MM.1S (cell line): ENCODE measurements at regions not wholly inside any gene's neighbourhood (a gene's known extent, or its start where the extent isn't known, plus 50 kb on each side); places are given as distances from the start of the nearest gene placed in this dataset.

ENCODE experiments used
- DNase-seq: peaks from one replicate; pipeline ENCODE4 v3.0.0-alpha.2; 2015
- H2AFZ ChIP-seq: fragments of 300-600 bp; sonication (generic); 2 replicates; pipeline ENCODE4 v1.6.0; 2016; ENCODE audit warnings: antibody characterized with exemption, low read length
- H3F3A ChIP-seq: fragments of 300-600 bp; sonication (generic); 2 replicates; pipeline ENCODE4 v1.6.1; 2016; ENCODE audit warnings: mild to moderate bottlenecking, antibody characterized with exemption, low read length, moderate library complexity, mixed read lengths; ENCODE audit not compliant: insufficient read depth
- H3K27ac ChIP-seq: fragments of 300-600 bp; sonication (generic); 2 replicates; pipeline ENCODE4 v1.5.1; 2016; ENCODE audit warnings: mild to moderate bottlenecking, low read length
- H3K27me3 ChIP-seq: fragments of 300-600 bp; sonication (generic); replicated peaks from 2 replicates; pipeline ENCODE4 v1.6.0; 2016; ENCODE audit warnings: low read length; ENCODE audit not compliant: insufficient read depth
- H3K36me3 ChIP-seq: fragments of 300-600 bp; sonication (generic); replicated peaks from 2 replicates; pipeline ENCODE4 v1.6.1; 2016; ENCODE audit warnings: mild to moderate bottlenecking, low read length, mixed read lengths; ENCODE audit not compliant: insufficient read depth
- H3K4me1 ChIP-seq: fragments of 300-600 bp; sonication (generic); 2 replicates; pipeline ENCODE4 v1.6.1; 2016; ENCODE audit warnings: low read length, mixed read lengths
- H3K4me2 ChIP-seq: fragments of 300-600 bp; sonication (generic); 2 replicates; pipeline ENCODE4 v1.6.0; 2016; ENCODE audit warnings: low read depth, low read length
- H3K4me3 ChIP-seq: fragments of 300-600 bp; sonication (generic); 2 replicates; pipeline ENCODE4 v1.5.1; 2016; ENCODE audit warnings: low read length, mixed read lengths
- H3K79me2 ChIP-seq: fragments of 300-600 bp; sonication (generic); 2 replicates; pipeline ENCODE4 v1.6.1; 2016; ENCODE audit warnings: mixed run types, low read length, mixed read lengths
- H3K9ac ChIP-seq: fragments of 300-600 bp; sonication (generic); 2 replicates; pipeline ENCODE4 v1.6.1; 2016; ENCODE audit warnings: low read length, mixed read lengths
- H3K9me2 ChIP-seq: fragments of 300-600 bp; sonication (generic); replicated peaks from 2 replicates; pipeline ENCODE4 v1.6.1; 2016; ENCODE audit warnings: mild to moderate bottlenecking, low read length, mixed read lengths; ENCODE audit not compliant: insufficient read depth
- H3K9me3 ChIP-seq: fragments of 300-600 bp; sonication (generic); replicated peaks from 2 replicates; pipeline ENCODE4 v1.6.1; 2016; ENCODE audit warnings: mild to moderate bottlenecking, low read length, mixed read lengths; ENCODE audit not compliant: insufficient read depth
- H4K20me1 ChIP-seq: fragments of 300-600 bp; sonication (generic); 2 replicates; pipeline ENCODE4 v1.6.1; 2016; ENCODE audit warnings: mild to moderate bottlenecking, low read length, moderate library complexity, mixed read lengths; ENCODE audit not compliant: insufficient read depth
- CTCF ChIP-seq: fragments of 300-600 bp; sonication (generic); IDR thresholded peaks from 2 replicates; pipeline ENCODE4 v1.5.1; 2016; ENCODE audit warnings: antibody characterized with exemption, low read length, mixed read lengths
- EZH2 ChIP-seq: fragments of 300-600 bp; sonication (generic); optimal IDR thresholded peaks from 2 replicates; pipeline ENCODE3; 2017; ENCODE audit warnings: low read depth, mild to moderate bottlenecking, antibody characterized with exemption, low read length, mixed read lengths
- EZH2phosphoT487 ChIP-seq: fragments of 300-600 bp; sonication (generic); IDR thresholded peaks from 2 replicates; pipeline ENCODE4 v1.6.1; 2018; ENCODE audit warnings: antibody characterized with exemption, low read length

DNA sequence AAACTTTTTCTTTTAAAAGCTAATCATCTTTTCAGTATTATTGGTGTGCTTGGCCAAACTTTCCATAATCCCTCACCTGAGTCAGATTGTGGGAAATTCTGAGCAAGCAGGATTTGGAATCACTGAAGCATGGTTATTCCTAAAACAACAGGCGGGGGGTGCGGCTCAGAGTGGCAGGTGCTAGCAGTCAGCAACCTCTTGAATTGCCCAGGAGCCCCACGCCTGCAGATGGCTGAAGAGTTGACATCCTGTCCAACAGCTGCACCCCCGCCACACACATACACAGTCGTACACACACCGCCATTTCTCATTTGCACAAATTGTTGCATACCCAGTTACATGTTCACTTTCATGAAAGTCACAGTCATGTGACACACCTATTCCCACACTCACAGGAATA, 96.6 kb downstream of the LHX2 start:
- Histone ChIP-seq H3K27ac (no peak overlapping the region), H4K20me1 (no peaks in the 10 kb centered on the region), H3K9ac (no peak overlapping the region), H3K4me3 (no peak overlapping the region), H3K79me2 (no peaks in the 10 kb centered on the region), H2AFZ (no peak overlapping the region), H3K4me1 (no peaks in the 10 kb centered on the region), H3K36me3 (no peaks in the 10 kb centered on the region), H3K9me3 (no peaks in the 10 kb centered on the region), H3F3A (no peaks in the 10 kb centered on the region), H3K4me2 (no peak overlapping the region), H3K9me2 (no peaks in the 10 kb centered on the region), H3K27me3 (peaks cover 8% of the 10 kb centered on the region; the same call in 1 of the 2 replicates)
- TF ChIP-seq EZH2phosphoT487 (no peak), EZH2 (no peak), CTCF (no peak)
- no peak for DNase-seq

DNA sequence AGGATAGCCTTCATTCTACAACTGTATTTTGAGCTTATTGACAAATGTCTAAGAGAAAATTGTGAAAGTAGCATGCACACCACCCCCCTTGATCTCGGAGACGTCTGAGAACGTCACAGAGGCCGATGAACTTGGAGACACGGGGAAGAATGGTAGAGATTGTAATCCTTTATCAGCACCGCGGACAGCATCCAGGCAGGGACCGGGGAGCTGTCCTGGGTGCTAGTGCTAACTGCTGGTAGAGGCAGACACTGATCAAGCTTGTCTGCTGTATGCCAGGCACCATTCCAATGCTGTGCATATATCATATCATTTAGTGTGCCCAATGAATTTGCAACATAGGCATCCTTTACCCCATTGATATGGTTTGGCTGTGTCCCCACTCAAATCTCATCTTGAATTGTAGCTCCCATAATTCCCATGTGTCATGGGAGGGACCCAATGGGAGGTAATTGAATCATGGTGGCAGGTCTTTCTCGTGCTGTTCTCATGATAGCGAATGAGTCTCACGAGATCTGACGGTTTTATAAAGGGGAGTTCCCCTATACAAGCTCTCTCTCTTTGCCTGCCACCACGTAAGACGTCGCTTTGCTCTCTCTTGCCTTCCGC, 98.8 kb downstream of the LHX2 start:
- Histone ChIP-seq H4K20me1 (no peaks in the 10 kb centered on the region), H2AFZ (no peak overlapping the region), H3K4me1 (no peaks in the 10 kb centered on the region), H3K27ac (no peak overlapping the region), H3K27me3 (peaks cover 8% of the 10 kb centered on the region; the same call in 1 of the 2 replicates), H3K9me3 (no peaks in the 10 kb centered on the region), H3K79me2 (no peaks in the 10 kb centered on the region), H3K4me3 (no peak overlapping the region), H3F3A (no peaks in the 10 kb centered on the region), H3K36me3 (no peaks in the 10 kb centered on the region), H3K9me2 (no peaks in the 10 kb centered on the region), H3K4me2 (no peak overlapping the region), H3K9ac (no peak overlapping the region)
- TF ChIP-seq EZH2 (no peak), CTCF (no peak), EZH2phosphoT487 (no peak)
- DNase-seq: peak; percentile 70

DNA sequence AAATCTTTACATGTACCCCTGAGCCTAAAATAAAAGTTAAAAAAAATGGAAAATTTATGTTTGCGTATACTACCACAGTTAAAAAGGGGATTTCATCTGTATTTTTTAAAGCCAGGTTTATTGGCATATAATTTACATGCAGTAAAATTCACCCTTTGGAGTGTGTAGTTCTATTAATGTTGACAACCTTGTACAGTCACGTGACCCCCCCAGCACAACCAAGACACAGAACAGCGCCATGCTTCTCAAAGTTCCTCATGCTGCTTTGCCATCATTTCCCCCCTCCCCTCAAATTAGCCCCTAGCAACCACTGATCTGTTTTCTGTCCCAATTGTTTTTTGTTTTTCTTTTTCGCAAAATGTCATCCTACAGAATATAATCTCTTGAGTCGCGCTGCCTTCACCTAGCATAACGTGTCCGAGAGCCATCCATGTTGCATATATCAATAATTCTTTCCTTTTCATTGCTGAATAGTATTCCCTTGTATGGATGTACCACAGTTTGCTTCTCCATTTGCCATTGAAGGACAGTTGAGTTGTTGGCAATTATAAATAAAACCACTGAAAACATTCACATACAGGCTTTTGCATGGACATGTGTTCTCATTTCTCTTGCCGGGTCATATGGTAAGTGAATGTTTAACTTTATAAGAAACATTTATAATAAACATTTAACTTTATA, 105.3 kb downstream of the LHX2 start:
- no peaks in the 10 kb centered on the region for H3K27me3 ChIP-seq
- H3K36me3 ChIP-seq: no peaks in the 10 kb centered on the region
- H3K4me2 ChIP-seq: no peak overlapping the region
- no peaks in the 10 kb centered on the region for H3F3A ChIP-seq
- no peak overlapping the region for H3K9ac ChIP-seq
- no peak for DNase-seq
- H2AFZ ChIP-seq: no peak overlapping the region
- no peak overlapping the region for H3K27ac ChIP-seq
- no peaks in the 10 kb centered on the region for H4K20me1 ChIP-seq
- H3K9me3 ChIP-seq: no peaks in the 10 kb centered on the region
- TF ChIP-seq EZH2 (no peak), EZH2phosphoT487 (no peak), CTCF (no peak)
- H3K79me2 ChIP-seq: no peaks in the 10 kb centered on the region
- no peaks in the 10 kb centered on the region for H3K4me1 ChIP-seq
- no peak overlapping the region for H3K4me3 ChIP-seq
- H3K9me2 ChIP-seq: no peaks in the 10 kb centered on the region
